HG03460 (cell line): ENCODE measurements at regions not wholly inside any gene's neighbourhood (a gene's known extent, or its start where the extent isn't known, plus 50 kb on each side); places are given as distances from the start of the nearest gene placed in this dataset.
"Not testable (repeated sequence)": the region's sequence is repeated elsewhere in the genome, so short reads cannot be mapped to it uniquely, and the experiment has no call there.

Source experiments
- ATAC-seq: cut with Tn5 transposase; IDR thresholded peaks from one replicate; pipeline ENCODE4 v1.9.1; 2021; ENCODE audit not compliant: unreplicated experiment

- ATAC-seq, result no peak
These were observed 297.1 kb upstream of the MEIS2 start for GRCh38 chr15:37397266-37398022.

DNA sequence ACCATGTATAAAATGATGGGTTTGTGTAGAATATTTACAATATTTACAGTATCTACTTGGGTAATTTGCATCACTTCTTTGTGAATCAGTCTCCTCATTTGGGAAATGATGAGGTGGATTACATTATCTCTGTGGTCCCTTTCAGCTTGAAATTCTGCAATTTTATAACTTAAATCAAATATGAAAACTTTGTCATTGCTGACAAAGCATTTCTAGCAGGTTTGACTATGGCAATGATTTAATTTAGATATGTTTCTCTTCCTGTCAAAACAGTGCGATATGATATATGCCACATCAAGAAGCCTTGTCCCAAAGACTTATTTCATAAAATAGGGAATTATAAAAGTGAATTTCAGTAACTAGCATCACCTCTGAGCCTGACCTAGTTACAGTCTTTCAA, 315.8 kb upstream of the MEIS2 start:
- ATAC-seq, result no peak

- no peak for ATAC-seq
These were observed 325.2 kb upstream of the MEIS2 start for GRCh38 chr15:37425541-37425940.

DNA sequence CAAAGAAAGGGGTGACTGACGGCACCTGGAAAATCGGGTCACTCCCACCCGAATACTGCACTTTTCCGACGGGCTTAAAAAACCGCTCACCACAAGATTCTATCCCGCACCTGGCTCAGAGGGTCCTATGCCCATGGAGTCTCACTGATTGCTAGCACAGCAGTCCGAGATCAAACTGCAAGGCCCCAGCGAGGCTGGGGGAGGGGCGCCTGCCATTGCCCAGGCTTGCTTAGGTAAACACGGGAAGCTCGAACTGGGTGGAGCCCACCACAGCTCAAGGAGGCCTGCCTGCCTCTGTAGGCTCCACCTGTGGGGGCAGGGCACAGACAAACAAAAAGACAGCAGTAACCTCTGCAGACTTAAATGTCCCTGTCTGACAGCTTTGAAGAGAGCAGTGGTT, 327.0 kb upstream of the MEIS2 start:
- ATAC-seq, result not testable (repeated sequence)

DNA sequence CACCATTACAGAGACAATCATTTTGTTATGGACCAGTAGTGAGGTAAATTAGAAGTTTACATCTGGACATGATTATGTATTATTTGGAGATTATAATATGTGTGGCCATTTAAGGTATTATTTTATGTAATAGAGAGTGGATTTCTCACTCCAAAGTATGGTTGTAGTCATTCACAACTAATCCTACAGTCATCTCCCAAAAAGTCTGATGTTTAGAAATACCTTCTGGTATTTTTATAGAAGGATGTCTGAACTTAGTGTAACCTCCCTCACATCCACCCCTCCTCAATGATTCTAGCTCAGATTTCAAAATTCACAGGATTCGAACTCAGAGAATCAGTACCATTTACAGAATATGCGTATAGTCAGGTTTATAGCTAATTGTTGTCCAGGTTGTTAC, 346.6 kb upstream of the MEIS2 start:
- no peak for ATAC-seq

DNA sequence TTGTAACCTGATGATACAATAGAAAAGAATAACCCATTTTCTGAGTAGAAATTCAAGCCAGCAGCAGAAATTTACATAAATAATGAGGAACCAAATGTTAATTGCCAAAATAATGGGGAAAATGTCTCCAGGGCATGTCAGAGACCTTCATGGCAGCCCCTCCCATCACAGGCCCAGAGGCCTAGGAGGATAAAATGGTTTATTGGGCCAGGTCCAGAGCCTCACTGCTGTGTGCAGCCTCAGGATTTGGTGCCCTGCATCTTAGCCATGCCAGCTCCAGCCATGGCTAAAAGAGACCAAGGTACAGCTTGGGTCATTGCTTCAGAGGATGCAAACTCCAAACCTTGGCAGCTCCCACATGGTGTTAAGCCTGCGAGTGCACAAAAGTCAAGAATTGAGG, 352.1 kb upstream of the MEIS2 start:
- no peak for ATAC-seq

GRCh38 chr15:37480482-37480881, 380.1 kb upstream of the MEIS2 start:
- ATAC-seq, result no peak

GRCh38 chr15:37481126-37481525, 380.8 kb upstream of the MEIS2 start:
- no peak for ATAC-seq

GRCh38 chr15:37483779-37484178, 383.4 kb upstream of the MEIS2 start:
- no peak for ATAC-seq

DNA sequence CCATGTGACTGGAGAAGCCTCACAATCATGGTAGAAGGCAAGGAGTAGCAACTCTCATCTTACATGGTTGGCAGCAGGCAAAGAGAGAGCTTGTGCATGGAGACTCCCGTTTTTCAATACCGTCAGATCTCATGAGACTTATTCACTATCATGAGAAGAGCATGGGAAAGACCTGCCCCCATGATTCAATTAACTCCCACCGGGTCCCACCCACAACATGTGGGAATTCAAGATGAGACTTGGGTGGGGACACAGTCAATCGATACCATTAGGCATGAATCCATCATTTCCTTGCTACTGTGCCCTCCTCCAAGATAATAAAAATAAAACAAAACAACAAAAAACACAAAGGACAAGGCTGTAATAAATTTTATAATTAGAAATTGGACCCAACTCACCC, 384.7 kb upstream of the MEIS2 start:
- ATAC-seq, result no peak

GRCh38 chr15:37490707-37491106, 390.4 kb upstream of the MEIS2 start:
- no peak for ATAC-seq

DNA sequence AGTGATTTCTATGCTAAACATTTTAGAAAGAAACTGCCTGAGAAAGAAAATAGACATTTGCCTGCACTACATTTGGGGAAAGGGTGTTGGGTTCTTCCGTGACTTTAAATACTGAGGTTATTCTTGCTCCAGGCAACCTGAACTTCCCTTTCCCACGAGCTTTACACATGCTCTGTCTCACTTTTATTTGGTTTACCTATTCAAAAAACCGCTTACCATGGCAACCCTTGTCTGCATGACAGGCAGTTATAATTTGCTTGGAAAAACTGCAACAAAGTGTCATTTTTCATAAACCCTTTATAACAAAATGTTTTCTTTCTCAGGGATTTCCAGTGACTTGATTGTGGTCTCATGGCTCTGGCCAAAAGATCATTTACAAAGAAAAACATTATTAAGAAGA, 416.3 kb upstream of the MEIS2 start:
- no peak for ATAC-seq

GRCh38 chr15:37517191-37517895, 417.0 kb upstream of the MEIS2 start:
- ATAC-seq, result no peak

GRCh38 chr15:37518436-37518835, 416.0 kb upstream of the TMCO5A start:
- no peak for ATAC-seq

DNA sequence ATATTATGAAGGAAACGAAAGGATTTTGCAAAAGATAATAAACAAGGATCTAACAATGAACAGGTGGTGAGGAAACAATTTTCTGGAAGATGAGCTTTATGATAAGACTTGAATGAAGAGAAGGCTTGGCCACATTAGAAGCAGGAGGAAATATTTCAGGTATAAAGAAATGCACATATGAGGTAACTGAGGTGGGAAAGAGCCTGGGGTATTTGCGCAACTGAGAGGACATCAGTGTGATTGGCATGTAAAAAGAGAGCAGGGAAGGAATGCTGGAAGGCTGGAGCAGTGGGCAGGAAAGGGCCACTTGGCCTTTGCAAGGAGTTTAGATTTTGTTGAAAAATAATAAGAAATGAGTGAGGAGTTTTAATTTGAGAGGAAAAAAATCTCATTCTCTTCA, 414.4 kb upstream of the TMCO5A start:
- no peak for ATAC-seq

GRCh38 chr15:37520882-37521281, 413.6 kb upstream of the TMCO5A start:
- no peak for ATAC-seq

DNA sequence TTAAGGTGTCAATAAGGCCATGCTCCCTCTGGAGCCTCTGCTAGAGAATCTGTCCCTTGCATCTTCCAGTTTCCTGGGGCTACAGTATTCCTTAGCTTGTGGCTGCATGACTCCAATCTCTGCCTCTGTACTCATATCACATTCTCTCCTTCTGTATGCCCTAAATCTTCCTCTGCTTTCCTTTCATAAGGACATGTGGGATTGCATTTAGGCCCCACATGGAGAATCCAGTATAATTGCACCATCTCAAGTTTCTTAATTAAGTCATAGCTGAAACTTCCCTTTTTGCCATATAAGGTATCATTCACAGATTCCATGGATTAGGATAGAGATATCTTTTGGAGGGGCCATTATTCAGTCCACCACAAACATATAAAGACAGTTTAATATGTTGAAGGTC, 409.8 kb upstream of the TMCO5A start:
- no peak for ATAC-seq

- ATAC-seq, result no peak
These were observed 406.0 kb upstream of the TMCO5A start for GRCh38 chr15:37528432-37528831.

GRCh38 chr15:37536967-37537605, 397.4 kb upstream of the TMCO5A start:
- no peak for ATAC-seq

- ATAC-seq, result no peak
These were observed 396.6 kb upstream of the TMCO5A start for GRCh38 chr15:37537802-37538201.

DNA sequence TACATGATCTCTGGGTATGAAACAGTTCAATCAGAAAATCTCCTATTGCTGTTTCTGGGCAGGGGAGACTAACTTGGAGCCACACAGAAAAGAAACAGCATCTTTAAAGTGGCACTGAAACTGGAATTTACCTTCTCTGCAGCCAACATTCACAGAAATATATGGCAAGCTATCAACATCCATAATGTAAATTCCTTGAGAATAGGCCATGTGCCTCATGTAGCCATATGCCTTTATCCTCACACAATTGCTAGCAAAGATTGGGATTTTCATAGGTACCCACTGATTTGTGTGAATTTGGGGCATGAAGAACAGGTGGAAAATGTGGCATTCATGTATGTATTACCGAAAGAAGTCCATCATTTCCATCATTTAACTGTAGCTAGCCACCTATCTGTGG, 386.3 kb upstream of the TMCO5A start:
- ATAC-seq, result no peak

GRCh38 chr15:37550360-37551024, 383.9 kb upstream of the TMCO5A start:
- no peak for ATAC-seq
